Bronchial epithelial cell (primary cell): ENCODE measurements at regions not wholly inside any gene's neighbourhood (a gene's known extent, or its start where the extent isn't known, plus 50 kb on each side); places are given as distances from the start of the nearest gene placed in this dataset.
A peak's percentile ranks its signal among the peaks of the same experiment; 100 is the strongest.

ENCODE experiments used
- DNase-seq: peaks from one replicate; pipeline ENCODE4 v3.0.0-alpha.2; 2010; ENCODE audit warnings: low read depth
- FAIRE-seq: peaks from 2 replicates; lab custom pipeline; 2011; peaks lifted over from hg19 to GRCh38; lab: Jason Lieb, UNC
- H3K27me3 ChIP-seq: 2 replicates; pipeline ENCODE4 v1.5.1; 2011; ENCODE audit warnings: low read length; ENCODE audit not compliant: control insufficient read depth, insufficient read depth
- H3K36me3 ChIP-seq: 2 replicates; pipeline ENCODE4 v1.5.1; 2011; ENCODE audit warnings: low read length; ENCODE audit not compliant: control insufficient read depth, insufficient read depth
- H3K4me3 ChIP-seq: 2 replicates; pipeline ENCODE4 v1.5.1; 2011; ENCODE audit warnings: mild to moderate bottlenecking, low read depth, low read length, control low read depth
- TF ChIP-seq, protein P1 (sequence below): IDR thresholded peaks from 2 replicates; pipeline ENCODE4 v1.5.1; 2011; ENCODE audit warnings: mild to moderate bottlenecking, moderate library complexity, low read length, control low read depth, inconsistent platforms; ENCODE audit not compliant: insufficient read depth, severe bottlenecking

DNA sequence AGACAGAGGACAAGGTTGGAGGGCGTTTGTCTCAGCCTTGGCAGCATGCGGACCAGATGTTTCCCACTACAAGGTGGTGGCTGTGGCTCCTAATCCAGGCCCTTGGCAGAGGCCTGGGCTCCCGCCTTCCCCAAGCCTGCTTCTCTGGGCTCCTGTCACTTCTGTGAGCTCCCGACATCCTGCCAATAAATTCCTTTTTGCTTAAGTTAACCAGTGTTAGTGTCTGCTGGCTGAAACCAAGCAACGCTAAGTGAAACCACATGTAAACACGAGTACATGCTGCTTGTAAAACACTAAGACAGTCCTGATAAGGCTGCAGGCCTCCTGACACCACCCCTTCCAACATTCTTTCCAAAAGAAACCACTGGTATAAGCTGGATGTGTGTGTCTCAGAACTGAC, 263.6 kb upstream of the ZMIZ1 start:
- TF ChIP-seq, protein P1, sequence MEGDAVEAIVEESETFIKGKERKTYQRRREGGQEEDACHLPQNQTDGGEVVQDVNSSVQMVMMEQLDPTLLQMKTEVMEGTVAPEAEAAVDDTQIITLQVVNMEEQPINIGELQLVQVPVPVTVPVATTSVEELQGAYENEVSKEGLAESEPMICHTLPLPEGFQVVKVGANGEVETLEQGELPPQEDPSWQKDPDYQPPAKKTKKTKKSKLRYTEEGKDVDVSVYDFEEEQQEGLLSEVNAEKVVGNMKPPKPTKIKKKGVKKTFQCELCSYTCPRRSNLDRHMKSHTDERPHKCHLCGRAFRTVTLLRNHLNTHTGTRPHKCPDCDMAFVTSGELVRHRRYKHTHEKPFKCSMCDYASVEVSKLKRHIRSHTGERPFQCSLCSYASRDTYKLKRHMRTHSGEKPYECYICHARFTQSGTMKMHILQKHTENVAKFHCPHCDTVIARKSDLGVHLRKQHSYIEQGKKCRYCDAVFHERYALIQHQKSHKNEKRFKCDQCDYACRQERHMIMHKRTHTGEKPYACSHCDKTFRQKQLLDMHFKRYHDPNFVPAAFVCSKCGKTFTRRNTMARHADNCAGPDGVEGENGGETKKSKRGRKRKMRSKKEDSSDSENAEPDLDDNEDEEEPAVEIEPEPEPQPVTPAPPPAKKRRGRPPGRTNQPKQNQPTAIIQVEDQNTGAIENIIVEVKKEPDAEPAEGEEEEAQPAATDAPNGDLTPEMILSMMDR, result no peak
- Histone ChIP-seq H3K4me3 (no peak overlapping the region), H3K36me3 (no peaks in the 10 kb centered on the region), H3K27me3 (peaks cover 3% of the 10 kb centered on the region)
- DNase-seq, result peak; percentile 56
- FAIRE-seq, result no peak

DNA sequence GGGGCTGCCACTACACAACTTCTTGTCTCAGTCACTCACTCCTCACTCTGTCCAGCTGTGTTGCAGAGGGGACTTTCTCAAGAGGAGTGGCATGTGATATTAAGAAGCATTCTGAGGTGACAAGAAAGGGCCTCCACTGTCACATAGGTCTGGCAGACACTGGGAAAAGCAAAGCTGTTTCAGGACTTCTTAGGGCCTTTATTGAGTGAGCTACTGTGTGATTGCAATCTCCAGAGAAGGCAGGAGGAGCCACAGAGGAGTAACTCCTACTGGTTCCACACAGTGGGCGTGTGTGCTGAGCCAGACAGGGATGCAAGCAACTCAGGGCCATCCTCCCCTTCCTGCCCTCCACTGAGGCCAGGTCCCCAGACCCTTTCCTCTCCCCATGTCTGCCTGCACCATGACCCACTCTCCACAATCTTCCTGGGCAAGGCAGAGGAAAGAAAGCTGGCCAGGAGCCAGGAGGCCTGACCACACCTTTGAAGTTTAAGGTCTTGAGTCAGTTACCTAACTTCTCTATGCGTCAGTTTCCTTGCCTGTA, 262.0 kb upstream of the ZMIZ1 start:
- no peak overlapping the region for H3K4me3 ChIP-seq
- DNase-seq (peak; percentile 70), FAIRE-seq (peak; percentile 77)
- H3K27me3 ChIP-seq, result peaks cover under 1% of the 10 kb centered on the region
- TF ChIP-seq, protein P1, result no peak
- no peaks in the 10 kb centered on the region for H3K36me3 ChIP-seq

- Histone ChIP-seq H3K4me3 (no peak overlapping the region), H3K27me3 (no peaks in the 10 kb centered on the region), H3K36me3 (no peaks in the 10 kb centered on the region)
- FAIRE-seq (peak; percentile 23), DNase-seq (no peak)
- TF ChIP-seq, protein P1, result no peak
These were observed 261.1 kb upstream of the ZMIZ1 start for GRCh38 chr10:78807504-78808203.

DNA sequence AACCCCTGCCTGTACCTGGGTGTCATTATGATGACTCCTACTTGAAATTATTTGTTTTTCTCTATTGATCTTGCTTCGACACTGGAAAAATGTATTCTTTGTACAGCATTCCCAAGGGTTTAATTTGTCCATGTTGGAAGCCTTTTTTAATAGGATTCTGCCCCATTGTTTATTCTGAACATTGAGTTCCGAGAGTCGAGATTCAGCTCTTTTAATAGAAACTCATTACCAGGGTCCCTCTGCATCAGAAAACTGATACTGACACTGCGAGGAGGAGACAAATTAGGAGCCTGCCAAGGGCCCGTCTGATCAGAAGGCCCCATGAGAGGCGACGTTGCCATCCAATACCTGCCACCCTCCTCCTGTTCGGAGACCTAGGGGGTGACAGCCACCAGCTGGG, 260.5 kb upstream of the ZMIZ1 start:
- Histone ChIP-seq H3K27me3 (no peaks in the 10 kb centered on the region), H3K36me3 (no peaks in the 10 kb centered on the region), H3K4me3 (no peak overlapping the region)
- FAIRE-seq (no peak), DNase-seq (no peak)
- TF ChIP-seq, protein P1, result no peak

DNA sequence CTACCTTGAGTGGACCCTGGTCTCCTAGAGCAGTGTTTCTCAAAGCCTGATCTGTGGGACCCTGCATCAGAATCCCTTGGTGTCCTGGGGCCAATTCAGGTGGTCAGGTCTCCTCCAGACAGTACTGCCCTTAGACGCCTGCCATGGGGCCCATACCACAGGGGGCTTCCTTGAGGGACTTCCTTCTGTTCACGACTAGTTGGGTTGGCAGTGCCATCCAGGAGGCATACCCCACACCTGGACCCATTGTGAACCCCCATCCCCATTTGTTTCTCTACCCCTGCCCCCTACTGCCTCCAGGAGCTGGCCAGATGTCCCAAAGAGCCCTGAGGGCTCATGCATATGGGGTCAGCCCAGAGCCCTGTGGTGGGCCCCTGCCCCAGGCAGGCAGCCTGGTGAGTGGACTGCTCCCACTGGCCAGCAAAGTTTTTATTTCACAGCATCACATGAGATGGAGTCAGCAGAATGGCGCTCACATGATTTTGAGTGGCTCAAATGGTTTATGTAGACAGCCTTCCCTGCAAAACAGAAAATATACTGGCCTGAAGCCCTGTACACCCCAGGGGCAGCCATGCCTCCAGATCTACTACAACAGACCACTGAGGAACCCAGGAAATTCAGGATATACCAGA, 259.9 kb upstream of the ZMIZ1 start:
- TF ChIP-seq, protein P1, result no peak
- no peak for DNase-seq
- no peaks in the 10 kb centered on the region for H3K27me3 ChIP-seq
- no peak for FAIRE-seq
- no peaks in the 10 kb centered on the region for H3K36me3 ChIP-seq
- H3K4me3 ChIP-seq, result no peak overlapping the region
